PC-3 (cell line): ENCODE measurements at regions not wholly inside any gene's neighbourhood (a gene's known extent, or its start where the extent isn't known, plus 50 kb on each side); places are given as distances from the start of the nearest gene placed in this dataset.

Experiments
- EZH2 ChIP-seq: fragments of 300-600 bp; sonication (generic); IDR thresholded peaks from one replicate; pipeline ENCODE4 v1.6.1; 2017; ENCODE audit warnings: antibody characterized with exemption, mild to moderate bottlenecking, low read length; ENCODE audit not compliant: unreplicated experiment
- EZH2phosphoT487 ChIP-seq: fragments of 300-600 bp; sonication (generic); IDR thresholded peaks from 2 replicates; pipeline ENCODE4 v1.6.1; 2018; ENCODE audit warnings: mild to moderate bottlenecking, antibody characterized with exemption, low read length, borderline replicate concordance
- TF ChIP-seq, protein P1 (sequence below): fragments of 300-600 bp; sonication (generic); conservative IDR thresholded peaks from 2 replicates; pipeline ENCODE4 v1.5.1; 2017; ENCODE audit warnings: antibody characterized with exemption, low read depth, mild to moderate bottlenecking, low read length

DNA sequence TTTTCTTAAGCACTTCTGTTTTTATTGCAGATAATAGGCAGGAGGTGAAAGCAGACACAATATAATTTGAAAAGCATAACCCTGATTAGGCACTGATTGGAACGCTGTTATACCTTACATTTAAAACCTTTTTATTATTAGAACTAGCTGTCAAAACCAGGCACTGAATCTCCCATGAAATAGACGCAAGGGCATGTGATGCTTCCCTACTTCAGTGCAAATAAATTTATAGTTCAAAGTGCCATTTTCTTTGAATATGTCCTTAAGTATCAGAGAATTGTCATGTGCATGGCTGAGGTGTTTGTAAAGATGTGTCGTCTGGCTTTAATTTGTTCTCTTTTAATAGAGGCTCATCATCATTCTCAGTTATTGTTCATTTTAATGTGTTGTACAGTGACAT is 386.0 kb downstream of the NR2F2 start:
- TF ChIP-seq, protein P1, sequence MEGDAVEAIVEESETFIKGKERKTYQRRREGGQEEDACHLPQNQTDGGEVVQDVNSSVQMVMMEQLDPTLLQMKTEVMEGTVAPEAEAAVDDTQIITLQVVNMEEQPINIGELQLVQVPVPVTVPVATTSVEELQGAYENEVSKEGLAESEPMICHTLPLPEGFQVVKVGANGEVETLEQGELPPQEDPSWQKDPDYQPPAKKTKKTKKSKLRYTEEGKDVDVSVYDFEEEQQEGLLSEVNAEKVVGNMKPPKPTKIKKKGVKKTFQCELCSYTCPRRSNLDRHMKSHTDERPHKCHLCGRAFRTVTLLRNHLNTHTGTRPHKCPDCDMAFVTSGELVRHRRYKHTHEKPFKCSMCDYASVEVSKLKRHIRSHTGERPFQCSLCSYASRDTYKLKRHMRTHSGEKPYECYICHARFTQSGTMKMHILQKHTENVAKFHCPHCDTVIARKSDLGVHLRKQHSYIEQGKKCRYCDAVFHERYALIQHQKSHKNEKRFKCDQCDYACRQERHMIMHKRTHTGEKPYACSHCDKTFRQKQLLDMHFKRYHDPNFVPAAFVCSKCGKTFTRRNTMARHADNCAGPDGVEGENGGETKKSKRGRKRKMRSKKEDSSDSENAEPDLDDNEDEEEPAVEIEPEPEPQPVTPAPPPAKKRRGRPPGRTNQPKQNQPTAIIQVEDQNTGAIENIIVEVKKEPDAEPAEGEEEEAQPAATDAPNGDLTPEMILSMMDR: no peak
- TF ChIP-seq EZH2 (no peak), EZH2phosphoT487 (no peak)
